ENCODE measurements at regions not wholly inside any gene's neighbourhood (a gene's known extent, or its start where the extent isn't known, plus 50 kb on each side); places are given as distances from the start of the nearest gene placed in this dataset.

GRCh38 chr7:136807598-136807997 is 60.9 kb upstream of the CHRM2 start:
- DNase-seq = peak; percentile 2

- DNase-seq = no peak
These were observed 65.4 kb upstream of the CHRM2 start for GRCh38 chr7:136803028-136803427.

- DNase-seq = no peak
These were observed 84.5 kb upstream of the CHRM2 start for GRCh38 chr7:136783934-136784333.

- no peak for DNase-seq
These were observed 126.5 kb upstream of the CHRM2 start for GRCh38 chr7:136741941-136742340.

- DNase-seq = no peak
These were observed 139.5 kb upstream of the CHRM2 start for GRCh38 chr7:136728945-136729344.

GRCh38 chr7:136726460-136726859 is 142.0 kb upstream of the CHRM2 start:
- no peak for DNase-seq

- DNase-seq = no peak
These were observed 150.4 kb upstream of the CHRM2 start for GRCh38 chr7:136717910-136718557.

GRCh38 chr7:136714062-136714461 is 154.4 kb upstream of the CHRM2 start:
- no peak for DNase-seq

- no peak for DNase-seq
These were observed 157.7 kb upstream of the CHRM2 start for GRCh38 chr7:136710751-136711150.

GRCh38 chr7:136709876-136710275 is 158.6 kb upstream of the CHRM2 start:
- DNase-seq = no peak

GRCh38 chr7:136702913-136703312 is 165.5 kb upstream of the CHRM2 start:
- no peak for DNase-seq

- DNase-seq = no peak
These were observed 169.5 kb upstream of the CHRM2 start for GRCh38 chr7:136698977-136699376.

- DNase-seq = no peak
These were observed 170.2 kb upstream of the CHRM2 start for GRCh38 chr7:136698231-136698630.

- no peak for DNase-seq
These were observed 171.2 kb upstream of the CHRM2 start for GRCh38 chr7:136697271-136697670.

- no peak for DNase-seq
These were observed 175.0 kb upstream of the CHRM2 start for GRCh38 chr7:136693166-136694119.

- no peak for DNase-seq
These were observed 176.2 kb upstream of the CHRM2 start for GRCh38 chr7:136692221-136692620.

- DNase-seq = no peak
These were observed 179.9 kb upstream of the CHRM2 start for GRCh38 chr7:136688601-136689000.

- DNase-seq = peak; percentile 36
These were observed 180.6 kb upstream of the CHRM2 start for GRCh38 chr7:136687693-136688322.

GRCh38 chr7:136685501-136686173 is 182.8 kb upstream of the CHRM2 start:
- no peak for DNase-seq

- DNase-seq = peak; percentile 61
These were observed 190.7 kb upstream of the CHRM2 start for GRCh38 chr7:136677471-136678365.

- no peak for DNase-seq
These were observed 200.9 kb upstream of the CHRM2 start for GRCh38 chr7:136667584-136667983.

GRCh38 chr7:136665878-136666509 is 202.5 kb upstream of the CHRM2 start:
- no peak for DNase-seq
